Forelimb muscle (tissue), 1 donor: ENCODE measurements at regions not wholly inside any gene's neighbourhood (a gene's known extent, or its start where the extent isn't known, plus 50 kb on each side); places are given as distances from the start of the nearest gene placed in this dataset.

Source experiments
- DNase-seq: peaks from one replicate; pipeline ENCODE4 v3.0.0-alpha.2; 2013; ENCODE audit warnings: low read depth

- no peak for DNase-seq
Observed at GRCh38 chr3:31142543-31142942, 248.1 kb upstream of the GADL1 start.

GRCh38 chr3:31145062-31145461 is 250.6 kb upstream of the GADL1 start:
- no peak for DNase-seq

GRCh38 chr3:31147550-31147949 is 253.1 kb upstream of the GADL1 start:
- no peak for DNase-seq

- DNase-seq = no peak
Observed at GRCh38 chr3:31157047-31157694, 262.7 kb upstream of the GADL1 start.

GRCh38 chr3:31157893-31158620 is 263.6 kb upstream of the GADL1 start:
- no peak for DNase-seq

- no peak for DNase-seq
Observed at GRCh38 chr3:31159331-31160039, 265.0 kb upstream of the GADL1 start.

- no peak for DNase-seq
Observed at GRCh38 chr3:31161889-31162288, 267.4 kb upstream of the GADL1 start.

GRCh38 chr3:31164381-31164780 is 269.9 kb upstream of the GADL1 start:
- no peak for DNase-seq

- DNase-seq = no peak
Observed at GRCh38 chr3:31165399-31165860, 271.0 kb upstream of the GADL1 start.

GRCh38 chr3:31166249-31166885 is 271.9 kb upstream of the GADL1 start:
- DNase-seq = peak; percentile 14

GRCh38 chr3:31167666-31168065 is 273.2 kb upstream of the GADL1 start:
- no peak for DNase-seq

- no peak for DNase-seq
Observed at GRCh38 chr3:31170932-31171670, 276.6 kb upstream of the GADL1 start.

GRCh38 chr3:31172336-31172735 is 277.9 kb upstream of the GADL1 start:
- no peak for DNase-seq

- no peak for DNase-seq
Observed at GRCh38 chr3:31173118-31173718, 278.8 kb upstream of the GADL1 start.

- DNase-seq = no peak
Observed at GRCh38 chr3:31174079-31174478, 279.6 kb upstream of the GADL1 start.

GRCh38 chr3:31176045-31176444 is 281.6 kb upstream of the GADL1 start:
- DNase-seq = no peak

- no peak for DNase-seq
Observed at GRCh38 chr3:31178467-31178866, 284.0 kb upstream of the GADL1 start.

- DNase-seq = no peak
Observed at GRCh38 chr3:31179768-31180167, 285.3 kb upstream of the GADL1 start.

- DNase-seq = no peak
Observed at GRCh38 chr3:31180274-31180673, 285.8 kb upstream of the GADL1 start.

GRCh38 chr3:31181661-31182060 is 287.2 kb upstream of the GADL1 start:
- no peak for DNase-seq

GRCh38 chr3:31182661-31183060 is 288.2 kb upstream of the GADL1 start:
- no peak for DNase-seq
